ENCODE measurements at regions not wholly inside any gene's neighbourhood (a gene's known extent, or its start where the extent isn't known, plus 50 kb on each side); places are given as distances from the start of the nearest gene placed in this dataset.

DNA sequence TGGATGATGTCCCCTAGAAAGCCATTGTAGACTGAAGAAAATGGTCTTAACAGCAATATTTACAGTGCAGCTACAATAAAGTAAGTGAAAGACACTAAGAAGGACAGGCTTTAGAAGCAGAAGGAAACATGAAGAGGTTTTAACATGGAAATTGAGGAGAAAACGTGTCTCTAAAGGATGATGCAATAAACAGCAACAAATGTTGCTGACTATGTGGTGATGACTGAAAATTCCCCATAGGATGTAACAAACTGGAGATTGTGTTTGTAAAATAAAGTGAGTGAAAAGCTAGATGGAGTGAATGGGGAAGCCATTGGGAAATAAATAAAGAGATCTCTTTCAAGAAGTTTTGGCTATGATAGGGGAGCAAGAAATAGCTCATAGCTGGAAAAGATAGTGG is 186.7 kb upstream of the IPO5 start:
- TF ChIP-seq EP300 (IDR thresholded peaks at IDR 0.05; ENCODE audit: borderline replicate concordance in 1 of 2, low read depth in 2 of 2, low read length in 2 of 2): no peak
- no peak for TF ChIP-seq TBP (IDR thresholded peaks at IDR 0.05; ENCODE audit: low read depth, low read length)
- TF ChIP-seq, protein P1, sequence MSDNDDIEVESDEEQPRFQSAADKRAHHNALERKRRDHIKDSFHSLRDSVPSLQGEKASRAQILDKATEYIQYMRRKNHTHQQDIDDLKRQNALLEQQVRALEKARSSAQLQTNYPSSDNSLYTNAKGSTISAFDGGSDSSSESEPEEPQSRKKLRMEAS (IDR thresholded peaks at IDR 0.05): no peak
- TF ChIP-seq E2F6 (IDR thresholded peaks at IDR 0.05): no peak
- no peak for TF ChIP-seq USF2 (IDR thresholded peaks at IDR 0.05; ENCODE audit: low read length)
- TF ChIP-seq NANOG (IDR thresholded peaks at IDR 0.05; ENCODE audit: insufficient read depth, low read depth, low read length, poor library complexity, severe bottlenecking): no peak
- TF ChIP-seq TAF1 (IDR thresholded peaks at IDR 0.05; ENCODE audit: low read depth, low read length): no peak
